IMR-90 (cell line): ENCODE measurements at regions not wholly inside any gene's neighbourhood (a gene's known extent, or its start where the extent isn't known, plus 50 kb on each side); places are given as distances from the start of the nearest gene placed in this dataset.

Source experiments
- ATAC-seq: fragments of 200-7000 bp; cut with Tn5 transposase; 2 replicates; pipeline ENCODE4 v1.9.1; 2020; ENCODE audit warnings: low read depth, mild to moderate bottlenecking, moderate library complexity
- BruUV-seq: library from RNA; stranded (reverse); fragments of 400-500 nt; replicated peaks from 2 replicates; lab custom pipeline; 2021; lab: Mats Ljungman, UMichigan
- CTCF ChIA-PET: fragments of 300-600 bp; formaldehyde crosslinking; extraction: SDS; loops from one replicate; lab custom pipeline; 2021; ENCODE audit warnings: antibody characterized with exemption; lab: Yijun Ruan, JAX
- POLR2A ChIA-PET: fragments of 300-600 bp; sonication (Branson Sonifier 250); formaldehyde crosslinking; loops from one replicate; lab custom pipeline; 2022; ENCODE audit warnings: antibody characterized with exemption; ENCODE audit not compliant: unreplicated experiment; lab: Charles Lee
- DNase-seq: peaks from one replicate; pipeline ENCODE4 v3.0.0; 2013
- H2AFZ ChIP-seq: replicated peaks from 2 replicates; pipeline ENCODE3; 2013; ENCODE audit warnings: low read length, mild to moderate bottlenecking; ENCODE audit not compliant: poor library complexity
- H2AK5ac ChIP-seq: 2 replicates; pipeline ENCODE4 v1.6.1; 2013; ENCODE audit warnings: low read depth, low read length, inconsistent platforms
- H2AK9ac ChIP-seq: replicated peaks from 2 replicates; pipeline ENCODE3; 2013; ENCODE audit warnings: mild to moderate bottlenecking, low read depth, low read length, moderate library complexity; ENCODE audit not compliant: poor library complexity
- H2BK120ac ChIP-seq: 2 replicates; pipeline ENCODE4 v1.6.1; 2013; ENCODE audit warnings: low read depth, low read length, inconsistent platforms
- H2BK15ac ChIP-seq: 3 replicates; pipeline ENCODE4 v1.6.1; 2013; ENCODE audit warnings: low read depth, low read length, inconsistent platforms
- H2BK20ac ChIP-seq: 2 replicates; pipeline ENCODE4 v1.6.1; 2013; ENCODE audit warnings: low read depth, mild to moderate bottlenecking, inconsistent platforms, low read length, moderate library complexity
- H2BK5ac ChIP-seq: 2 replicates; pipeline ENCODE4 v1.6.1; 2013; ENCODE audit warnings: mild to moderate bottlenecking, low read depth, low read length, inconsistent platforms; ENCODE audit not compliant: poor library complexity, severe bottlenecking
- H3K14ac ChIP-seq: replicated peaks from 2 replicates; pipeline ENCODE4 v1.6.1; 2013; ENCODE audit warnings: low read depth, low read length, inconsistent platforms
- H3K18ac ChIP-seq: 2 replicates; pipeline ENCODE4 v1.6.1; 2013; ENCODE audit warnings: low read depth, low read length, control low read depth
- H3K23ac ChIP-seq: 2 replicates; pipeline ENCODE4 v1.6.1; 2013; ENCODE audit warnings: low read depth, low read length, inconsistent platforms
- H3K27ac ChIP-seq: 2 replicates; pipeline ENCODE4 v1.5.1; 2013; ENCODE audit warnings: mild to moderate bottlenecking, control low read depth, low read length; ENCODE audit not compliant: insufficient read depth
- H3K27me3 ChIP-seq: 2 replicates; pipeline ENCODE4 v1.6.1; 2013; ENCODE audit warnings: low read length; ENCODE audit not compliant: control insufficient read depth, insufficient read depth
- H3K36me3 ChIP-seq: 2 replicates; pipeline ENCODE4 v1.6.1; 2013; ENCODE audit warnings: low read length, mixed read lengths; ENCODE audit not compliant: control insufficient read depth, insufficient read depth
- H3K4ac ChIP-seq: 2 replicates; pipeline ENCODE4 v1.6.1; 2013; ENCODE audit warnings: low read depth, low read length, inconsistent platforms
- H3K4me1 ChIP-seq: 2 replicates; pipeline ENCODE4 v1.6.1; 2013; ENCODE audit warnings: low read length, mixed read lengths; ENCODE audit not compliant: control insufficient read depth, insufficient read depth
- H3K4me2 ChIP-seq: 2 replicates; pipeline ENCODE4 v1.6.1; 2013; ENCODE audit warnings: low read depth, mild to moderate bottlenecking, control low read depth, low read length, moderate library complexity
- H3K4me3 ChIP-seq: 2 replicates; pipeline ENCODE4 v1.5.1; 2013; ENCODE audit warnings: low read depth, mild to moderate bottlenecking, control low read depth, low read length, moderate library complexity; ENCODE audit not compliant: insufficient read depth
- H3K56ac ChIP-seq: 2 replicates; pipeline ENCODE4 v1.6.1; 2013; ENCODE audit warnings: low read length, inconsistent platforms; ENCODE audit not compliant: insufficient read depth; ENCODE audit errors: extremely low read depth
- H3K79me1 ChIP-seq, 2 experiments: 2 replicates each; pipeline ENCODE4 v1.6.1; 2013; ENCODE audit warnings: low read length in 2 of 2, inconsistent platforms in 1 of 2, low read depth in 1 of 2
- H3K9ac ChIP-seq: 2 replicates; pipeline ENCODE4 v1.6.1; 2013; ENCODE audit warnings: low read depth, low read length, control low read depth
- H3K9me1 ChIP-seq: 2 replicates; pipeline ENCODE4 v1.6.1; 2013; ENCODE audit warnings: low read length, inconsistent platforms; ENCODE audit not compliant: insufficient read depth
- H3K9me3 ChIP-seq: 2 replicates; pipeline ENCODE4 v1.6.1; 2013; ENCODE audit warnings: low read length; ENCODE audit not compliant: control insufficient read depth, insufficient read depth
- H4K20me1 ChIP-seq: 2 replicates; pipeline ENCODE4 v1.6.1; 2013; ENCODE audit warnings: low read length, inconsistent platforms; ENCODE audit not compliant: insufficient read depth
- H4K5ac ChIP-seq: 2 replicates; pipeline ENCODE4 v1.6.1; 2013; ENCODE audit warnings: mild to moderate bottlenecking, low read depth, low read length, control low read depth
- H4K8ac ChIP-seq, 2 experiments: 2 replicates each; pipeline ENCODE4 v1.6.1; 2013; ENCODE audit warnings: low read depth in 2 of 2, low read length in 2 of 2, control low read depth in 1 of 2, inconsistent platforms in 1 of 2
- H4K91ac ChIP-seq: 2 replicates; pipeline ENCODE4 v1.6.1; 2013; ENCODE audit warnings: low read depth, low read length, inconsistent platforms; ENCODE audit not compliant: insufficient read depth
- MAFK ChIP-seq: IDR thresholded peaks from 2 replicates; pipeline ENCODE4 v1.6.1; 2012; ENCODE audit warnings: low read depth, low read length, improper control_type of control experiment
- WGBS, 2 experiments: methylation state at CpG; one replicate each; pipeline versions ENCODE4 v1.1.5 to v1.1.7; 2013; ENCODE audit warnings: missing lambda C conversion rate in 2 of 2; ENCODE audit not compliant: insufficient read length in 1 of 2; ENCODE audit errors: extremely low coverage in 2 of 2; 5-methylcytosine and 5-hydroxymethylcytosine counted together
- dilution Hi-C: fragments of 300-500 bp; cut with HindIII; formaldehyde crosslinking; loops from one replicate; pipeline ENCODE4 v1.14.3; 2018; ENCODE audit warnings: low sequenced_read_pairs; ENCODE audit not compliant: unreplicated experiment
- in situ Hi-C: fragments of 300-500 bp; cut with MboI; formaldehyde crosslinking; loops from 3 replicates; pipeline ENCODE4 v1.14.3; 2019; ENCODE audit warnings: low sequenced_read_pairs, inconsistent platforms, mixed read lengths
- intact Hi-C: fragments of 100-400 bp; cut with micrococcal nuclease; formaldehyde crosslinking; loops from 2 replicates; pipeline ENCODE4 v1.10.0; 2022
- TF ChIP-seq, protein P1 (sequence below): fragments of 150-350 bp; IDR thresholded peaks from 2 replicates; pipeline ENCODE4 v1.6.1; 2017; ENCODE audit warnings: mild to moderate bottlenecking, antibody characterized with exemption, low read length, low read depth

DNA sequence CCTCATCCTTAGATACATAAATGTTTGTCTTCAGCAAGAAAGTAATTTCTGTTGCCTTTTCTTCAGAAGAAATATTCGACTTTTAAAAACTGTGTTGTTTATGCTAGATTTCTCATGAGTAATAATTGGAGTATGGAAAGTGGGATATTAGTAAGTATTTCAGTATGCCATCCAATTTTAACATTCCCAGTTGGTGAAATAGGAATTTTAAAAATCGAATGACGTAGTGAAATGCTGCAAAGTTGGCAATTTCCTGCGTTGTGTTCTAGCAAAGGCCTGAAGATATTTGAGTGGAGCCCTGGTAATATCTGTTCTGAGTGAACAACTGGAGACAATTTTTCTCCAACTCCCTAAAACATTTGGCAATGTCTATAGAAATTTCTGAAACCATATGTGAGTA, 190.1 kb downstream of the ZNF330 start:
- no peak overlapping the region for H2BK20ac ChIP-seq
- H2BK5ac ChIP-seq = no peak overlapping the region
- no peak overlapping the region for H2AFZ ChIP-seq
- ChIA-PET CTCF (no interaction called here), POLR2A (no interaction called here)
- no peaks in the 10 kb centered on the region for H3K27me3 ChIP-seq
- DNase-seq (peak; percentile 59), ATAC-seq (peak; percentile 22; the same call in 1 of the 2 replicates)
- no peak overlapping the region for H3K56ac ChIP-seq
- H3K36me3 ChIP-seq = no peaks in the 10 kb centered on the region
- no peak overlapping the region for H3K14ac ChIP-seq
- dilution Hi-C loops (no loop called here), intact Hi-C loops (no loop called here), in situ Hi-C loops (no loop called here)
- H3K18ac ChIP-seq = no peak overlapping the region; the same call in 1 of the 2 replicates
- no peaks in the 10 kb centered on the region for H3K79me1 ChIP-seq
- H2BK15ac ChIP-seq = no peak overlapping the region
- H3K4me1 ChIP-seq = peaks cover 5% of the 10 kb centered on the region; the same call in 1 of the 2 replicates
- no CpG with 5 or more reads among the region's 4 CpGs for WGBS, 2 experiments
- no peak overlapping the region for H3K27ac ChIP-seq
- no peak overlapping the region for H2BK120ac ChIP-seq
- no peak overlapping the region for H3K9ac ChIP-seq
- H3K4me2 ChIP-seq = no peak overlapping the region; the same call in 1 of the 2 replicates
- BruUV-seq = no TSS peak
- no peak overlapping the region for H4K5ac ChIP-seq
- H3K4ac ChIP-seq = no peak overlapping the region
- no peak overlapping the region for H2AK9ac ChIP-seq
- no peaks in the 10 kb centered on the region for H4K20me1 ChIP-seq
- no peak overlapping the region for H4K8ac ChIP-seq
- no peaks in the 10 kb centered on the region for H3K9me3 ChIP-seq
- TF ChIP-seq, protein P1, sequence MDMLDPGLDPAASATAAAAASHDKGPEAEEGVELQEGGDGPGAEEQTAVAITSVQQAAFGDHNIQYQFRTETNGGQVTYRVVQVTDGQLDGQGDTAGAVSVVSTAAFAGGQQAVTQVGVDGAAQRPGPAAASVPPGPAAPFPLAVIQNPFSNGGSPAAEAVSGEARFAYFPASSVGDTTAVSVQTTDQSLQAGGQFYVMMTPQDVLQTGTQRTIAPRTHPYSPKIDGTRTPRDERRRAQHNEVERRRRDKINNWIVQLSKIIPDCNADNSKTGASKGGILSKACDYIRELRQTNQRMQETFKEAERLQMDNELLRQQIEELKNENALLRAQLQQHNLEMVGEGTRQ = no peak
- TF ChIP-seq MAFK = peak; percentile 27; the same call in 1 of the 2 replicates
- no peaks in the 10 kb centered on the region for H3K9me1 ChIP-seq
- H3K23ac ChIP-seq = no peak overlapping the region
- no peak overlapping the region for H4K91ac ChIP-seq
- no peak overlapping the region for H2AK5ac ChIP-seq
- H3K4me3 ChIP-seq = no peak overlapping the region
